ENCODE measurements at regions not wholly inside any gene's neighbourhood (a gene's known extent, or its start where the extent isn't known, plus 50 kb on each side); places are given as distances from the start of the nearest gene placed in this dataset.

GRCh38 chr18:51300912-51301311 is 103.4 kb upstream of the MEX3C start:
- H3K27me3 ChIP-seq = no peaks in the 10 kb centered on the region

DNA sequence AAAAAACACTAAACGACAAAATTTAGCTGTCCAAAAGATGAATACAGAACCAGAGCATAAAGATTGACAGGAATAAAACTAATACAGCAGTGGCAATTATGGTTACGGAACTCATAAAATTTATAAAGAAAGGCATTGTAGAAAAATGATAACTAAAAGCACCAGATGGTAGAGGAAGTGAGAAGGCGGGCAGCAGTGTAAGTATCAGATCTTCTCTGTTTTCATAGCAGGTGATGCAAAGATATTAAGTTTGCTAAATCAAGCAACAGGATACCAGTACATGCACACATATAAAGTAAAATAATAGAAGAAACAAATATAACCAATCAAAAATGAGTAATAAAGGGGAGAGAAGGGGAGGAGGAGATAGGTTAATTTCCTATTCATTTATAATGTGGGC is 103.9 kb upstream of the MEX3C start:
- TF ChIP-seq POLR2A (IDR thresholded peaks at IDR 0.05) (no peak), CTCF (IDR thresholded peaks at IDR 0.05) (no peak)
- H3K4me3 ChIP-seq = no peak overlapping the region
- no peak for DNase-seq

More at GRCh38 chr18:51300912-51301311, 103.4 kb upstream of the MEX3C start:
- Histone ChIP-seq H3K27ac (no peak overlapping the region), H3K4me1 (no peaks in the 10 kb centered on the region), H3K4me3 (no peak overlapping the region), H3K36me3 (no peaks in the 10 kb centered on the region), H3K9me3 (no peaks in the 10 kb centered on the region)
- DNase-seq = no peak
- TF ChIP-seq CTCF (IDR thresholded peaks at IDR 0.05) = no peak
- TF ChIP-seq POLR2A (IDR thresholded peaks at IDR 0.05) = no peak

DNA sequence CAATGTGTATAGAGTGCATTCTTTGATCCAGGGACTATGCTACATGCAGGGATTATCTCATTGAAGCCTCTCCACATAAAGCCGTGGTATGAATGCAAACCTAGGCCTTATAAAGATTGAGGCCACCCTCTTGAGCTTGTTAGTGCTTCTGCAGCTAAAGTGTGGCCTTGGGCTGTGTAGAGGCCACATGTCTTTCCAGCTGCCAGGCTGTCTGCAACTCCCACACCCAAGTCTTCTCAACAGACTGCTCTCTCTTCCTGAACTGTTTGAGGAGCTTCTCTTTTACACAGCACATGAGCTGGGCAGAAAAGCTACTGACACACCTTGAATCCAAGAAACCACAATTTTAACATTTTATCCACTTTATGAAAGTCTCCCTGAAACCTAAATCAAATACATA is 119.2 kb upstream of the MEX3C start:
- DNase-seq = no peak
- Histone ChIP-seq H3K27me3 (no peaks in the 10 kb centered on the region), H3K4me1 (no peaks in the 10 kb centered on the region), H3K9me3 (no peaks in the 10 kb centered on the region), H3K27ac (no peak overlapping the region), H3K36me3 (no peaks in the 10 kb centered on the region), H3K4me3 (no peak overlapping the region)
- TF ChIP-seq POLR2A (IDR thresholded peaks at IDR 0.05) (no peak), CTCF (IDR thresholded peaks at IDR 0.05) (no peak)

More for the DNA sequence above, 103.9 kb upstream of the MEX3C start:
- H3K4me1 ChIP-seq = no peaks in the 10 kb centered on the region
- no peak overlapping the region for H3K27ac ChIP-seq
- H3K9me3 ChIP-seq = no peaks in the 10 kb centered on the region
- no peaks in the 10 kb centered on the region for H3K36me3 ChIP-seq
- no peaks in the 10 kb centered on the region for H3K27me3 ChIP-seq

GRCh38 chr18:51321696-51322095 is 124.2 kb upstream of the MEX3C start:
- H3K36me3 ChIP-seq = no peaks in the 10 kb centered on the region
- H3K4me3 ChIP-seq = no peak overlapping the region
- H3K4me1 ChIP-seq = no peaks in the 10 kb centered on the region
- no peak for DNase-seq
- no peak for TF ChIP-seq POLR2A (IDR thresholded peaks at IDR 0.05)
- H3K9me3 ChIP-seq = no peaks in the 10 kb centered on the region
- H3K27ac ChIP-seq = no peak overlapping the region
- H3K27me3 ChIP-seq = no peaks in the 10 kb centered on the region

- H3K4me1 ChIP-seq = no peaks in the 10 kb centered on the region
- no peak for DNase-seq
- TF ChIP-seq CTCF (IDR thresholded peaks at IDR 0.05) (no peak), POLR2A (IDR thresholded peaks at IDR 0.05) (no peak)
These were observed 126.5 kb upstream of the MEX3C start for GRCh38 chr18:51323961-51324360.

DNA sequence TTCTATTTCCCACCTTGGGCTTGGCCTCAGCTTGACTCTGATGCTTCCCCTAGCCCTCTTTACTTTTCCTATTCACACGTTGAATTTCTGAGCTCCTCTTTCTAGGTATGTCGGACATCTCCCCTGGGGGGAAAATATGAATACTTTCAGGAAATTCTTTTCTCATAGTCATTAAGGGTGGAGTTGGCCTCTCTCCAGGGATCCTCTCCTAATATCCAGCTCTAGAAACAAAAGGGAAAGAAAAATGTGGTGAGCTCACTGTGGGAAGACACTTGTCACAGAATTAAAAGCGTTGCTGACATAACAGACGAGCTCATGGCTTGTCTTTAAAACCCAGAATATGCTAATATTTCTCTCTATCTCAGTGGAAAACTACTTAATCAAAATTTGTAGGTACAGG is 132.7 kb upstream of the MEX3C start:
- Histone ChIP-seq H3K36me3 (no peaks in the 10 kb centered on the region), H3K9me3 (no peaks in the 10 kb centered on the region), H3K4me1 (no peaks in the 10 kb centered on the region), H3K4me3 (no peak overlapping the region), H3K27ac (no peak overlapping the region), H3K27me3 (no peaks in the 10 kb centered on the region)
- DNase-seq = no peak
- no peak for TF ChIP-seq POLR2A (IDR thresholded peaks at IDR 0.05)
- TF ChIP-seq CTCF (IDR thresholded peaks at IDR 0.05) = no peak

More at GRCh38 chr18:51323961-51324360, 126.5 kb upstream of the MEX3C start:
- no peak overlapping the region for H3K27ac ChIP-seq
- no peaks in the 10 kb centered on the region for H3K36me3 ChIP-seq
- no peaks in the 10 kb centered on the region for H3K9me3 ChIP-seq
- H3K4me3 ChIP-seq = no peak overlapping the region
- H3K27me3 ChIP-seq = no peaks in the 10 kb centered on the region
